ENCODE measurements at regions not wholly inside any gene's neighbourhood (a gene's known extent, or its start where the extent isn't known, plus 50 kb on each side); places are given as distances from the start of the nearest gene placed in this dataset.

- TF ChIP-seq, protein P1, sequence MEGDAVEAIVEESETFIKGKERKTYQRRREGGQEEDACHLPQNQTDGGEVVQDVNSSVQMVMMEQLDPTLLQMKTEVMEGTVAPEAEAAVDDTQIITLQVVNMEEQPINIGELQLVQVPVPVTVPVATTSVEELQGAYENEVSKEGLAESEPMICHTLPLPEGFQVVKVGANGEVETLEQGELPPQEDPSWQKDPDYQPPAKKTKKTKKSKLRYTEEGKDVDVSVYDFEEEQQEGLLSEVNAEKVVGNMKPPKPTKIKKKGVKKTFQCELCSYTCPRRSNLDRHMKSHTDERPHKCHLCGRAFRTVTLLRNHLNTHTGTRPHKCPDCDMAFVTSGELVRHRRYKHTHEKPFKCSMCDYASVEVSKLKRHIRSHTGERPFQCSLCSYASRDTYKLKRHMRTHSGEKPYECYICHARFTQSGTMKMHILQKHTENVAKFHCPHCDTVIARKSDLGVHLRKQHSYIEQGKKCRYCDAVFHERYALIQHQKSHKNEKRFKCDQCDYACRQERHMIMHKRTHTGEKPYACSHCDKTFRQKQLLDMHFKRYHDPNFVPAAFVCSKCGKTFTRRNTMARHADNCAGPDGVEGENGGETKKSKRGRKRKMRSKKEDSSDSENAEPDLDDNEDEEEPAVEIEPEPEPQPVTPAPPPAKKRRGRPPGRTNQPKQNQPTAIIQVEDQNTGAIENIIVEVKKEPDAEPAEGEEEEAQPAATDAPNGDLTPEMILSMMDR (IDR thresholded peaks at IDR 0.05): no peak
- TF ChIP-seq POLR2A (IDR thresholded peaks at IDR 0.05): no peak
Observed at GRCh38 chrX:126237524-126237923, 71.4 kb upstream of the DCAF12L2 start.
